IPS DF 4.7 (cell line): ENCODE measurements at regions not wholly inside any gene's neighbourhood (a gene's known extent, or its start where the extent isn't known, plus 50 kb on each side); places are given as distances from the start of the nearest gene placed in this dataset.
"Not testable (repeated sequence)": the region's sequence is repeated elsewhere in the genome, so short reads cannot be mapped to it uniquely, and the experiment has no call there.

Source experiments
- DNase-seq: peaks from one replicate; pipeline ENCODE4 v3.0.0-alpha.2; 2013; ENCODE audit warnings: low spot score; ENCODE audit errors: extremely low read depth

DNA sequence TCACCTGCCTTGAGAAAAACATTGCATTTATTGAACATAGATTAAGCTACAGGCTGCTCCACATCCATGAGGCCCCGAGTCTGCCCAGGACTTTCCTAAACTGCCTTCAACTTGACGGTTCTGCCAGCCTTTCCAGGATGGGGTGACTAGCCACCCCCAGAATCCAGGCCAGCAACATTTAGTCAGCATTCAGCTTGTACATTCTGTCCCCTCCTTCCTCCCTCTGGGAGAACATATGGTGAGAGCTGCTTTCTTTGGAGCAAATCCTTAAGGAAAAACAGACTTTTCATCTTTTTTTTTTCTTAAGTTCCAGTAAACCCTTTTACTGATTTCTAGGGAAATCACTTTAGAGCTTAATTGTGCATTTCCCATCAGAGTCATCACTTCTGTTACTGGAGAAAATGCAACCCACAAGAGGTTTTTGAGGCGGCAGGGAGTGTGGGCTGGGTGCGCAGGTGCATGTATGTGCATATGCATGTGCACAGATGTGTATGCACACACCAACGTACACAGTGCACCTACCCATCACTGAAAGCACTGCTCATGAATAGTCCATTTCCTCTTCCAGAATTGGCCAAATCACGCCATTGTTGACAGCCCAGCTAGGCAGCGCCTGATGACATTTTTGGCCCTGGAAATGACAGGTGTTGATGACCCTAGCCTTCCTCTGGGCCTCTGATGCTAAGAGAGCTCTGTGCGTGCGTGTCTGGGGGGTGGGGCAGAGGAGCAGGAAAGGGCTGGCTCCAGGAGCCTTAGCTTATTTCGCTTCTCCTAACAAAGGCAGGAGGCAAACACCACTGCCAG lies 145.6 kb downstream of the HSD17B3 start:
- DNase-seq: no peak

GRCh38 chr9:96154081-96154480 lies 147.9 kb downstream of the HSD17B3 start:
- DNase-seq: no peak

- no peak for DNase-seq
Observed at GRCh38 chr9:96152550-96152949, 149.4 kb downstream of the HSD17B3 start.

GRCh38 chr9:96150324-96151227 lies 151.4 kb downstream of the HSD17B3 start:
- no peak for DNase-seq

DNA sequence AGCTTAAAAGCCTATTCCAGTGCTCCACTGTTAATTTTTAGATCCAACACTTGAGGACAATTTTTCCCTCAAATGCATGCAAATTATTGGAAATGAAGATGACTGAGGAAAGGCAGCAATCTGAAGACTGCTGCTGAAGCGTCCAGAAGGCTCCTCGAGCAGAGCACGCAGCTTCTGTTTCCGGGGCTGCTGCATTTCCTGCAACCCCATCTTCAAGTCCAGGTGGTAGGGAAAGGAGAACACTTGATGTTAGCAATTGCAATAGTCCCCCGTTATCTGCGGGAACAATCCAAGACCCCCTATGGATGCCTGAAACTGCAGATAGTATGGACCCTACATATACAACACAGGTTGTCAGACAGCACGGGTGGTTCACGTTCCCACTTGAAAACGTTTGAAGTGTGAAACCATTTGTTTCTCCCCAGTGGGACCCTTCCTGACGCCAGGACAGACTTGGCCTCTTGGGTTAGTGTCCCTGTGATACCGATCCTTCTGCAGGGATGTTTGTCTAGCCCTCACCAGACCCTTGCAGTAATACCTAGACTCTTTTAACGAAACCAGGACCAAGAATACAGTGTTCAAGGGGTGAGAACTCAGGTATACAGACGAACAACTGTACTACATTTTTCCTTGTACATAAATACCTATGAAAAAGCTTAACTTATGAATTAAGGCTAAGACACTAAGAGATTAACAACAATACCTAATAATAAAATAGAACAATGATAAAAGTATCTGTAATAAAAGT lies 152.3 kb downstream of the HSD17B3 start:
- DNase-seq: no peak

- DNase-seq: no peak
Observed at GRCh38 chr9:96148634-96149532, 153.1 kb downstream of the HSD17B3 start.

DNA sequence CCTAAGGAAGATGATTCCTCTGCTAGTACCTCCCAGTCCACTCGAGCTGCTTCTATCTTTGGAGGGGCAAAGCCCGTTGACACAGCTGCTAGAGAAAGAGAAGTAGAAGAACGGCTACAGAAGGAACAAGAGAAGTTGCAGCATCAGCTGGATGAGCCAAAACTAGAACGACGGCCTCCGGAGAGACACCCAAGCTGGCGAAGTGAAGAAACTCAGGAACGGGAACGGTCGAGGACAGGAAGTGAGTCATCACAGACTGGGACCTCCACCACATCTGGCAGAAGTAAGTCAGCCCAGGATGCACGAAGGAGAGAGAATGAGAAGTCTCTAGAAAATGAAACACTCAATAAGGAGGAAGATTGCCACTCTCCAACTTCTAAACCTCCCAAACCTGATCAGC lies 154.9 kb downstream of the HSD17B3 start:
- DNase-seq: not testable (repeated sequence)

- DNase-seq: no peak
Observed at GRCh38 chr9:96141666-96142065, 160.3 kb downstream of the HSD17B3 start.

- no peak for DNase-seq
Observed at GRCh38 chr9:96141128-96141474, 160.9 kb downstream of the HSD17B3 start.

GRCh38 chr9:96140296-96141127 lies 161.5 kb downstream of the HSD17B3 start:
- no peak for DNase-seq

DNA sequence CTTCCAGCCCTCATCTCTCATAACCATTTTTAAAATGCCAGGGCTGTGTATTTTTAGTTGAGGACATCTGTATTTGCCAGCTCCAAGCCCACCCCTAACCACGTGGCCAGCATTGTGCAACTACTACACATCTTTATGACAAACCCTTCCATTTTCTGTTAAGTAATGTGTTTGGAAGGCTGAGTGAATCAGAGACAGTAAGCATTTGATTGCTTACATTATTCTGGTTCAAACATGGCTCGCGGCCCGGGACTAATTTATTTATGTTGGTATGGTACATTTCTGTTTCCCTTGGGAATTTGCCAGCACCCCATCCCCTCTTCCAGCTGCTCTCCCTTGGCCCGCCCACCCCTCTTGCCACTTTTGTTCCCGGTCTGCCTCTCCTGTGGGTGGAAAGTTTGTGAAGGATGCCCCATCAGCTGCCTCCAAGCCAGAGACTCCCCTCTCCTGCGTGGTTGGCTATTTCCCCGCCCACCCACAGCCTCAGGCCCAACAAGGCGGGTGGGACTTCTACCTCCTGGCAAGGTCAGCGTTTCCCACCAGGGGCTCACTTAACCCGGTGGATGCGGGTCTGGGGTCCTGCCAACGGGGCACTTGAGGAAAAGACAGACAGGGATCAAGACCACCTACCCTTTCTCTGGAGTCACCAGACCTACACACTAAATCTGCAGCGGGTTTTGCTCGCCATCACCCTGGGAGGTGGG lies 162.2 kb downstream of the HSD17B3 start:
- DNase-seq: no peak

GRCh38 chr9:96138616-96139015 lies 163.4 kb downstream of the HSD17B3 start:
- no peak for DNase-seq

- no peak for DNase-seq
Observed at GRCh38 chr9:96137671-96138429, 164.1 kb downstream of the HSD17B3 start.

DNA sequence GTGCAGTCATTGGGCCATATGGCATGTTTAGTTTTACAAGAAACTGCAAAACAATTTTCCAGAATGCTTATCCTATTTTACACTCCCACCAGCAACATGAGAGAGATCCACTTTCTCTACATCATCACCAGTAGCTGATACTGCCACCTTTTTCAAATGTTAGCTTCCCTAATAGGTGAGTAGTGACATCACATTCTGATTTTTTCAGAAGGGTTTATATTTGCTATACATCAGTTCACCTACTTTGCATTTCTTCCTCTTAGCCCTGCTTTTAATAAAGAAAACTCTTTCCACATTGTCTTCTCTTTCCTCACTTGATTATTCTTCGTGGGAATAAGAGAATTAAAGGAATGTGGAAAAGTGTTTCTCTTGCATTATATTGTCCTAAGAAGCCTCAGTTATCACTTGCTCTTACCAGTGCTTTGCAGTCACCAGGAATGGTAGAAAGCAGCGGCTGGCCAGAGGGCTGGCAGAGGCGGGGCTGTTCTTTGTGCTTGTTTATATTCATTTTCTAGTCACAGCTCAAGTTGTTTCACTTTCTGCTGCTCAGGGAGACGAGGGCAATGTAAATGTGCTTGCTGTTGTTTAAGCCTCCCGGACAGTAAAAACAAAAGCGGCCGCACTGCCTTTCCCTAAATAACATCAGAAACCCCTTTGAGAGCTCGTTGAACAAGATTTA lies 164.8 kb downstream of the HSD17B3 start:
- DNase-seq: no peak

- no peak for DNase-seq
Observed at GRCh38 chr9:96135753-96136290, 166.2 kb downstream of the HSD17B3 start.

GRCh38 chr9:96135076-96135752 lies 166.8 kb downstream of the HSD17B3 start:
- no peak for DNase-seq
